Ascending aorta (tissue), 2 donors: ENCODE measurements at regions not wholly inside any gene's neighbourhood (a gene's known extent, or its start where the extent isn't known, plus 50 kb on each side); places are given as distances from the start of the nearest gene placed in this dataset.

Experiments
- DNase-seq, 2 donors: peaks; one replicate each; pipeline ENCODE4 v3.0.0-alpha.2; 2019; ENCODE audit warnings: low spot score in 2 of 2
- H3K27ac ChIP-seq, 2 donors: fragments of 200-600 bp; sonication (generic); one replicate each; pipeline ENCODE4 v1.5.1; 2016 to 2017; ENCODE audit warnings: mild to moderate bottlenecking in 1 of 2
- H3K27me3 ChIP-seq: fragments of 200-600 bp; sonication (generic); one replicate; pipeline ENCODE4 v1.5.1; 2017
- H3K36me3 ChIP-seq, 2 donors: fragments of 200-600 bp; sonication (generic); one replicate each; pipeline ENCODE4 v1.5.1; 2016
- H3K4me1 ChIP-seq, 2 donors: fragments of 200-600 bp; sonication (generic); one replicate each; pipeline ENCODE4 v1.5.1; 2016 to 2017; ENCODE audit warnings: mild to moderate bottlenecking in 1 of 2
- H3K4me3 ChIP-seq, 2 donors: fragments of 200-600 bp; sonication (generic); one replicate each; pipeline ENCODE4 v1.5.1; 2016 to 2017; ENCODE audit warnings: mild to moderate bottlenecking in 1 of 2
- H3K9me3 ChIP-seq, 2 donors: fragments of 200-600 bp; sonication (generic); one replicate each; pipeline ENCODE4 v1.5.1; 2016
- CTCF ChIP-seq, 3 experiments: fragments of 200-600 bp in 2 of 3; fragments of 450-650 bp in 1 of 3; sonication (generic) in 2 of 3; IDR thresholded peaks; one replicate each; pipeline ENCODE4 v1.5.1; 2016 to 2019; ENCODE audit warnings: antibody characterized with exemption in 3 of 3, mild to moderate bottlenecking in 1 of 3, moderate library complexity in 1 of 3
- intact Hi-C: fragments of 100-400 bp; cut with DNase I; formaldehyde crosslinking; loops from one replicate; pipeline ENCODE4 v1.15.1; 2023

- Histone ChIP-seq H3K36me3 (no peaks in the 10 kb centered on the region), H3K4me1 (no peaks in the 10 kb centered on the region), H3K9me3 (no peaks in the 10 kb centered on the region), H3K27me3 (no peaks in the 10 kb centered on the region), H3K27ac (peak overlapping the region in 1 of 2 donors; percentile 26), H3K4me3 (no peak overlapping the region)
- DNase-seq, result no peak
- intact Hi-C loops, result no loop called here
- TF ChIP-seq CTCF (IDR thresholded peaks at IDR 0.05), result no peak
These were observed 762.1 kb upstream of the NEGR1 start for GRCh38 chr1:73044241-73045036.

GRCh38 chr1:73042403-73042802 lies 760.1 kb upstream of the NEGR1 start:
- H3K36me3 ChIP-seq, result no peaks in the 10 kb centered on the region
- no peak for DNase-seq
- intact Hi-C loops, result no loop called here
- no peaks in the 10 kb centered on the region for H3K27me3 ChIP-seq
- H3K4me3 ChIP-seq, result no peak overlapping the region
- H3K4me1 ChIP-seq, result no peaks in the 10 kb centered on the region
- H3K27ac ChIP-seq, result no peak overlapping the region
- no peaks in the 10 kb centered on the region for H3K9me3 ChIP-seq
- no peak for TF ChIP-seq CTCF (IDR thresholded peaks at IDR 0.05)

GRCh38 chr1:73040811-73041210 lies 758.5 kb upstream of the NEGR1 start:
- H3K4me3 ChIP-seq, result no peak overlapping the region
- intact Hi-C loops, result no loop called here
- no peaks in the 10 kb centered on the region for H3K27me3 ChIP-seq
- H3K36me3 ChIP-seq, result no peaks in the 10 kb centered on the region
- DNase-seq, result no peak
- no peaks in the 10 kb centered on the region for H3K4me1 ChIP-seq
- no peak overlapping the region for H3K27ac ChIP-seq
- no peak for TF ChIP-seq CTCF (IDR thresholded peaks at IDR 0.05)
- H3K9me3 ChIP-seq, result no peaks in the 10 kb centered on the region

GRCh38 chr1:73034271-73034670 lies 751.9 kb upstream of the NEGR1 start:
- DNase-seq, result no peak
- H3K36me3 ChIP-seq, result no peaks in the 10 kb centered on the region

GRCh38 chr1:73033640-73034039 lies 751.3 kb upstream of the NEGR1 start:
- intact Hi-C loops, result no loop called here
- H3K27ac ChIP-seq, result no peak overlapping the region
- no peaks in the 10 kb centered on the region for H3K4me1 ChIP-seq
- DNase-seq, result no peak
- TF ChIP-seq CTCF (IDR thresholded peaks at IDR 0.05), result no peak
- H3K4me3 ChIP-seq, result no peak overlapping the region
- no peaks in the 10 kb centered on the region for H3K27me3 ChIP-seq
- H3K36me3 ChIP-seq, result no peaks in the 10 kb centered on the region
- no peaks in the 10 kb centered on the region for H3K9me3 ChIP-seq

More at GRCh38 chr1:73034271-73034670, 751.9 kb upstream of the NEGR1 start:
- Histone ChIP-seq H3K9me3 (no peaks in the 10 kb centered on the region), H3K27ac (no peak overlapping the region), H3K27me3 (no peaks in the 10 kb centered on the region), H3K4me3 (no peak overlapping the region), H3K4me1 (no peaks in the 10 kb centered on the region)
- intact Hi-C loops, result no loop called here
- no peak for TF ChIP-seq CTCF (IDR thresholded peaks at IDR 0.05)
